Gastrocnemius medialis (tissue), 4 donors: ENCODE measurements at regions not wholly inside any gene's neighbourhood (a gene's known extent, or its start where the extent isn't known, plus 50 kb on each side); places are given as distances from the start of the nearest gene placed in this dataset.

ENCODE experiments used
- ATAC-seq, 2 donors: fragments of 150-250 bp; one replicate each; pipeline ENCODE4 v1.9.1; 2016
- DNase-seq, 2 donors: peaks; one replicate each; pipeline ENCODE4 v3.0.0-alpha.2; 2019
- H3K27ac ChIP-seq, 4 donors: fragments of 200-600 bp; sonication (generic); 1 replicate in 1 of 4; 2 replicates in 3 of 4; pipeline ENCODE4 v1.5.1; 2016 to 2018; ENCODE audit warnings: mild to moderate bottlenecking in 2 of 4, moderate library complexity in 1 of 4
- H3K27me3 ChIP-seq, 3 donors: fragments of 200-600 bp; sonication (generic) in 2 of 3; 1 replicate in 1 of 3; 2 replicates in 2 of 3; pipeline versions ENCODE4 v1.5.1 to v1.6.0; 2016 to 2019; ENCODE audit warnings: mild to moderate bottlenecking in 1 of 3, moderate library complexity in 1 of 3
- H3K36me3 ChIP-seq, 2 donors: fragments of 200-600 bp; sonication (generic) in 1 of 2; one replicate each; pipeline ENCODE4 v1.5.1; 2017 to 2018
- H3K4me1 ChIP-seq, 2 donors: fragments of 200-600 bp; sonication (generic) in 1 of 2; one replicate each; pipeline ENCODE4 v1.5.1; 2016 to 2017; ENCODE audit warnings: mild to moderate bottlenecking in 2 of 2
- H3K4me3 ChIP-seq, 4 donors: fragments of 200-600 bp; sonication (generic) in 3 of 4; 1 replicate in 1 of 4; 2 replicates in 3 of 4; pipeline ENCODE4 v1.5.1; 2016 to 2019; ENCODE audit warnings: mild to moderate bottlenecking in 2 of 4
- H3K9me3 ChIP-seq, 3 donors: fragments of 200-600 bp; sonication (generic) in 2 of 3; 1 replicate in 1 of 3; 2 replicates in 2 of 3; pipeline ENCODE4 v1.5.1; 2016 to 2019
- CTCF ChIP-seq, 5 experiments: fragments of 450-650 bp in 3 of 5; fragments of 200-600 bp in 2 of 5; sonication (generic) in 2 of 5; IDR thresholded peaks in 4 of 5; conservative IDR thresholded peaks in 1 of 5; 1 replicate in 4 of 5; 2 replicates in 1 of 5; pipeline ENCODE4 v1.5.1; 2016 to 2019; ENCODE audit warnings: antibody characterized with exemption in 5 of 5, mild to moderate bottlenecking in 3 of 5, moderate library complexity in 3 of 5
- POLR2A ChIP-seq, 2 donors: fragments of 450-650 bp; IDR thresholded peaks; one replicate each; pipeline ENCODE4 v1.6.1; 2017; ENCODE audit warnings: antibody characterized with exemption in 2 of 2, mild to moderate bottlenecking in 2 of 2, moderate library complexity in 2 of 2
- in situ Hi-C, 4 donors: fragments of 200-750 bp; cut with MboI; loops; one replicate each; pipeline versions ENCODE4 v1.15.0 to v1.8.0; 2017; ENCODE audit warnings: low sequenced_read_pairs in 4 of 4
- intact Hi-C: fragments of 100-400 bp; cut with DNase I; formaldehyde crosslinking; loops from one replicate; pipeline ENCODE4 v1.15.1; 2023; ENCODE audit warnings: low total_unique reads

- H3K9me3 ChIP-seq: no peaks in the 10 kb centered on the region
- H3K36me3 ChIP-seq: no peaks in the 10 kb centered on the region
- no peak for TF ChIP-seq POLR2A (IDR thresholded peaks at IDR 0.05)
- TF ChIP-seq CTCF (IDR thresholded peaks at IDR 0.05 in 4 of 5, conservative IDR thresholded peaks at IDR 0.05 in 1 of 5): no peak
- no peaks in the 10 kb centered on the region for H3K27me3 ChIP-seq
- H3K27ac ChIP-seq: peak overlapping the region; percentile 13 to 48 (median 26)
- intact Hi-C loops: loop anchor here (10.0 kb wide), 1 partner anchor 294 kb away; no protein-coding TSS in a partner anchor
- H3K4me1 ChIP-seq: no peaks in the 10 kb centered on the region
- DNase-seq (peak in 1 of 2 donors; percentile 22), ATAC-seq (peak; percentile 66 to 76)
- in situ Hi-C loops: no loop called here
- no peak overlapping the region for H3K4me3 ChIP-seq
Measured at GRCh38 chr9:86500667-86501435, 146.6 kb upstream of the TUT7 start.

GRCh38 chr9:86500031-86500430 lies 145.8 kb upstream of the TUT7 start:
- Histone ChIP-seq H3K27me3 (no peaks in the 10 kb centered on the region), H3K9me3 (no peaks in the 10 kb centered on the region), H3K4me3 (no peak overlapping the region), H3K4me1 (no peaks in the 10 kb centered on the region), H3K27ac (no peak overlapping the region), H3K36me3 (no peaks in the 10 kb centered on the region)
- DNase-seq (no peak), ATAC-seq (no peak)
- TF ChIP-seq CTCF (IDR thresholded peaks at IDR 0.05 in 4 of 5, conservative IDR thresholded peaks at IDR 0.05 in 1 of 5) (no peak), POLR2A (IDR thresholded peaks at IDR 0.05) (no peak)
- in situ Hi-C loops (no loop called here), intact Hi-C loops (loop anchor here (10.0 kb wide), 1 partner anchor 295 kb away; no protein-coding TSS in a partner anchor)

GRCh38 chr9:86494644-86495111 lies 140.5 kb upstream of the TUT7 start:
- H3K4me3 ChIP-seq: no peak overlapping the region
- no peak for DNase-seq
- no peaks in the 10 kb centered on the region for H3K4me1 ChIP-seq
- H3K27me3 ChIP-seq: no peaks in the 10 kb centered on the region
- intact Hi-C loops: no loop called here
- H3K9me3 ChIP-seq: no peaks in the 10 kb centered on the region
- TF ChIP-seq POLR2A (IDR thresholded peaks at IDR 0.05) (no peak), CTCF (IDR thresholded peaks at IDR 0.05 in 4 of 5, conservative IDR thresholded peaks at IDR 0.05 in 1 of 5) (no peak)
- in situ Hi-C loops: loop anchor here in 2 of 4 donors (25.0 kb wide), 2 partner anchors 243 to 443 kb away; partner anchors contain the start of gene GAS1 (in 1 of the 2)
- no peak overlapping the region for H3K27ac ChIP-seq
- ATAC-seq: no peak
- no peaks in the 10 kb centered on the region for H3K36me3 ChIP-seq

GRCh38 chr9:86491468-86492266 lies 137.5 kb upstream of the TUT7 start:
- in situ Hi-C loops (loop anchor here in 2 of 4 donors (25.0 kb wide), 2 partner anchors 246 to 446 kb away; partner anchors contain the start of gene GAS1 (in 1 of the 2)), intact Hi-C loops (no loop called here)
- H3K27ac ChIP-seq: no peak overlapping the region

More at GRCh38 chr9:86491468-86492266, 137.5 kb upstream of the TUT7 start:
- H3K36me3 ChIP-seq: no peaks in the 10 kb centered on the region
- H3K9me3 ChIP-seq: no peaks in the 10 kb centered on the region
- no peak overlapping the region for H3K4me3 ChIP-seq
- no peaks in the 10 kb centered on the region for H3K27me3 ChIP-seq
- no peak for DNase-seq
- no peak for ATAC-seq
- H3K4me1 ChIP-seq: no peaks in the 10 kb centered on the region
- no peak for TF ChIP-seq CTCF (IDR thresholded peaks at IDR 0.05 in 4 of 5, conservative IDR thresholded peaks at IDR 0.05 in 1 of 5)
